ENCODE measurements at regions not wholly inside any gene's neighbourhood (a gene's known extent, or its start where the extent isn't known, plus 50 kb on each side); places are given as distances from the start of the nearest gene placed in this dataset.

DNA sequence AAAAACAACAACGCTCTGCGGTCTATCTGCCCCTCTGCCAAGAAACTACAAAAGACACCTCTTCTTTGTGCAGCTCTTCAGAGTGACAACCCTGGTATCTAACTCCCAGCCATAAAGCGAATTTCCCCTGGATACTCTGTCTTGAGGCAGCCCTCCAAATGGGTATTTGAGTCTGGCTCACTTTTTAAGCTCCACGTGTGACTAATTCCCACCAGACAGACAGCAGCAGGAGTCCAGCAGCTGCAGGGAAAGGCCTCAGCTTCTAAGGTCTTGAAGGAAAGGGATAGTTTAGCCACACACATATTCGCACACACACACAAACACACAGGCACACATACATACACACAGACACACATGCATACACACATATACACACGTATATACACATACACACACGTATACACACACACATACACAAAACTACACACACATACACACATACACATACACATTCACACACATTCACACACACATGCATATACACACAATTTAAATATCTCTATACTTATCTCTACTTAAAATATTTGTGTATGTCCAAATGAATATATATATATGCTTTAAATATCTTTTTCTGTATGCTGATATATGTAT, 188.8 kb downstream of the TSHZ3 start:
- no peak for DNase-seq (ENCODE audit: low read depth in 2 of 2)

DNA sequence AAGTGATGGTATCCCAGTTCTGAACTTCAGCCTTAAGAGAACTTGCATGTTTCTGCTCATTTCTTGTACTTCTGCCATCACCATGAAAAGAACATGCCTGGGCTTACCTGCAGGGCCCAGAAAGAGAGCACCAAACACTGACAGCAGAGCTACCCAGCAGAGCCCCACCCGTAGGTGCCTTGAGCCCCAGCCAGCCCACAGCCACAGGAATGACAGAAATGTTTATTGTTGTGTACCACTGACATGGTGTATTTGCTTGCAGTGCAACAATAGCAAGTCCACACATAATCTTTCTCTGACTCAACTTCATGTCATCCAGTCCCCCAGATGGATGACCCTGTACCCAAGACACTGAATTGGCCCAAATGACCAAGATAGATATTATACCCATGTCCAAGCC, 195.2 kb downstream of the TSHZ3 start:
- DNase-seq (ENCODE audit: low read depth in 2 of 2): no peak

- no peak for DNase-seq (ENCODE audit: low read depth in 2 of 2)
Observed at GRCh38 chr19:31152906-31153305, 196.3 kb downstream of the TSHZ3 start.

DNA sequence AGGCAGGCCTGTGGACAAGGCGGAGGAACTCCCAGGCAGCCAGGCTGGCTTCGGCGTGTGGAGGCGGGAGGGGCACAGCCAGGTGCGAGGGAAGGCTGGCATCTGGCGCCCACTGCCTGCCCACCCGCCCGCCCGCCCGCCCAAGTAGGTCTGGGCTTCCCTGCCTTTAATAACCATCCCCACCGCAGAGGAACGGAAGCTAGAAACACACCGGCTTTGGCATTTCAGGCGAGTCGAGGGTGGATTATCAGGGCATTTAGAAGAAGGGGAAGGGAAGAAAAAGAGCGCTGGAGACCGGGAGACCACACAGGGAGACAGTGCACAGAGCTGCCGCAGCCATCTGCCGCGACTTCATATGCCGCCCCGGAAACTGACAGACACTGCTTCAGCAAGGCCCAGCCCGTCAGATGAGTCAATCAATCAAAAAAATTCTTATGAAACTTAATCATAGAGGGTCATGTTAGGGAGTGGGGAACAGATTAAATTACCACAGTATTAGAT, 199.7 kb downstream of the TSHZ3 start:
- DNase-seq (ENCODE audit: low read depth in 2 of 2): no peak

- no peak for DNase-seq (ENCODE audit: low read depth in 2 of 2)
Observed at GRCh38 chr19:31148671-31149070, 200.6 kb downstream of the TSHZ3 start.

DNA sequence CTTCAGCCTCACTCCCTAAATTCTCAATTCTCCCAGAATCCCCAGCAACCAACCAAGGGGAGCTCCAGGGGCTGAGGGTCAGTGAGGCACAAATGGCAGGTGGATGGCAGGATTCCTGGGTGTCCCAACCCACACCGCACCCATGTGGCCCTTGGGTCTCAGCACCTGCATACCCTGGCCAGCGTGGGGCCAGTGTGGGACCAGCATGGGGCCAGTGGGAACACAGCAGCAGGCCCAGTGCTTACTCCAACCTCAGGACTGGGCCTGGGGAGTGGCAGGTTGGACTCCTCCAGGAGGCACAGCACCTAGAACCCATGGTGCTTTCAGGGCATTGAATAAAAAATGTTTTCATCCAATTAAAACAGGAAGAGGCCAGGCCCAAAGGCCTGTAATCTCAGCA, 202.0 kb downstream of the TSHZ3 start:
- DNase-seq (ENCODE audit: low read depth in 2 of 2): no peak

DNA sequence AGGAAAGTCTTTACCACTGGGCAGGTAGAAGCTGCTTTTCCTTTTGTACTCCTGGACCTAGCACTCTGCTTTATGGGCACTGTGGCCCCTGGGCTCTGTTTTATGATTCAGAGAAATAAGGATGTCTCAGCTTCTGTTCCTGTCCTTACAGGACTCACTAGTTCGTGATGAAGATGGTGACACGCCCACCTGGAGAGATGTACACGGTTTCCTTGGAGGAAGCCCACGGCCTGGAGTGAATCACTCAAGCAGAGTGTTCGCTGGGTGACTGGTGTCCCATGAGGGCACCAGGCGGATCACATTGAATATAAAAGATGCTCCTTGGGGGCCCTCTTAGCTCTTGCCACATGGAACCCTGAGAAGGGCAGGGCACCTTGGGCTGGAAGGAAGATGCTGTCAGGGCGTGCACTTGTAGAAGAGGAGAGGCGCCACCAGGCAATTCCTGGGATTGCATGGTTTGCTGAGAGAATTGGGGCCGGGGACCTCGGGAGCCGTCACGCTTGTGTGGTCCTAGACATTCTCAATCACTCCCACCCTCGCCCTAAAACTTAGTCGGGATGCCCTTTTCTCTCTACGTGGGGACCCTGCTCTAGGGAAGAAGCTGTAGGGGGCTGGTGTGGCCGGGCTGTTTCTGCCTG, 202.6 kb downstream of the TSHZ3 start:
- no peak for DNase-seq (ENCODE audit: low read depth in 2 of 2)

GRCh38 chr19:31146015-31146414, 203.2 kb downstream of the TSHZ3 start:
- DNase-seq (ENCODE audit: low read depth in 2 of 2): no peak

DNA sequence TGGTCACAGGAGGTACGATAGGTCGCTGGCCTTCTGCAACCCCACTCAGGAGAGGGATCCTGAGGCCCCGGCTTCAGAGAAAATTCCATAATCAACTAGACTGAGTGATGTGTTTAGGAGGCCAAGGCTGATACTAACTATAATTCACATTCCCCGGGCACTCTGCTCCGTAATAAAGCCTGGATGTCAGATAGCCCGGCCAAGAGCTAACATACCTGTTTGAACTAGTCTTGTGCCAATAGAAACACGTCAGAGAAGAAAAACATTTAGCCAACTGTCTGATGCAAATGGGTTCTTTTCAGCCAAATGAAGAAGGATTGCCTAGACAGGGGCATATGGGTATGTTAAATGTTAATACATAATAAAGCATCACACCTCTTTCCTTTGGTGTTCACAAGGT, 204.2 kb downstream of the TSHZ3 start:
- no peak for DNase-seq (ENCODE audit: low read depth in 2 of 2)

- no peak for DNase-seq (ENCODE audit: low read depth in 2 of 2)
Observed at GRCh38 chr19:31144075-31144870, 205.0 kb downstream of the TSHZ3 start.

DNA sequence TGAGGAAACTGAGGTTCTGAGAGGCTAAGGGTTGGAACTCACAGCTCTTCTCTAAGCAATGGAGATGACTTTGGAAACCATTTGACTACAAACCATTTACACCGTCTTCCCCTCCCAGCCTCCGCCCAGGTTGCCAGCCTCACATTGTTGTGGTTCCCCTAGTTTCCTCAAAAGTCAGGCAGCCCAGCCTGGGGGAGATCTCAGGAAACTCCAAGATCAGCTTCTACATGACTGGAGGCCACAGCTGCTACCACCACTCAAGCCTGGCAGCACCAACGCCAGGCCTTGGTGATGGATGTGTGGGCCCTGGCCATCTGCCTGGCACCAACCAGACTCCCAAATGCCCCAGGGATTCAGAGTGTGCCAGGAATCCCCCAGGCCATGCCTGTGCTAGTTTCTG, 207.9 kb downstream of the TSHZ3 start:
- no peak for DNase-seq (ENCODE audit: low read depth in 2 of 2)

DNA sequence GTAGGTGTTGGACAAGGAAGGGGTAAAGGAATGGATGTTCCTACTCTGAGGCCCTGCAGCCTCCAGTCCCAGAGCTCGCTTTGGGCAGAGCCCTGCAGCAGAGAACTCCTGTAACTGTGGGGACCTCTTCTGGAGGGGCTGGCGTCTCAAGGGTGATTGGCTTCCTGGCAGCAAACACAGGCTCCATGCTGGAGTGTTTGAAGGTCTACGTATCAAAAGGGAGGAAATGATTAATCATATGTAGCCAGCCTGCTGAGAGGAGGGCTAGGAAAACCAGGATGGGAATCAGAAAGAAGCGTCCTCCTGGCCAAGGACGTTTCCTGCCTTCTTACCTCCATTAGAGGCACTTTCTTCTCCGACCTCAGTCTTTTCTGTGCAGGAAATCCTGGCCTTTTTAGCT, 208.5 kb downstream of the TSHZ3 start:
- DNase-seq (ENCODE audit: low read depth in 2 of 2): no peak

DNA sequence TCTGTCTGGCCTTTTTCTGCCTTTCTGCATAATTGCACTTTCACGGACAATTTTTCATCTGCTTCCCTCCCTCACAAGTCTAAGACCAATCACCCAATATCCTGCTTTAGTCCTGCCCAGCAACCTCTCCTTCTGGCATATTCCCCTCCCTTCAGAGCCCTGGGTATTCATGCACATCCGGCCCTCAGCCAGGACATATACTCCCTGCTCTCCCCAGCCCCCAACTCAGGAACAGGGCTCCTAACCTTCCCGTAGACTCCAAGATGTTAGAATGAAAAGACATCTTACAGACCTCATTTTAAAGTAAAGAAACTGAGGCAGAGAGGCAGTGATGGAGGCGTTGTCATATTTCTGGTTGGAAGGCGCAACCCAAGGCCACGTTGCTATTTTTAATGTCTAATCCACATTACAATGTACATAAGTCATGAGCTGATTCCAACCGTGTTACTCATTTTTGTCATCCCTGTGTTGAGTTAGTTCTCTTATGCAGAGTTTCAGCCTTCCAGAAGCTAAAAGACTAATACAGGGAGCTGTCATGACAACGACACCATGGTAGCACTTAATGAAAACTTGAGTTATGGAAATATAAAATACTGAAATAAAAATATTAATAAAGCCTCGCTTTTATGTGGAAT, 209.2 kb downstream of the TSHZ3 start:
- DNase-seq (ENCODE audit: low read depth in 2 of 2): no peak

DNA sequence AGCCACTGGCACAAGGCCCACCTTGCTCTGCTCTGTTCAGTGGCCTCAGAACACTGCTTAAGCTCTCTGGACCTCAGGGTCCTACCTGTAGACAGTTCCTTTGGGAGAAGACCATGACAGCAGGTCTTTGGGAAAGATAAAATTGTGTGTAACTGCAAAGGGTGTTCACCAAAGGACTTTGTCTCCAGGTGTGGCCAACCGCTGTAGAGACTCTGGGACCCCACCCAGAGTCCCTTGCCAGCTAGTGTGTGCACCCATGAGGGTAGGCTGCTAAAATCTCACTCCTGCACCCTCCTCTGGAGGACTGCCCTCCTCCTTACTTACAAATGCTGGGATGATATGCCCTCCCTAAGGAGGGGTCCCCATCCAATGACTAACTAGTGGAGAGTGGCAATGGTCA, 211.2 kb downstream of the TSHZ3 start:
- no peak for DNase-seq (ENCODE audit: low read depth in 2 of 2)

DNA sequence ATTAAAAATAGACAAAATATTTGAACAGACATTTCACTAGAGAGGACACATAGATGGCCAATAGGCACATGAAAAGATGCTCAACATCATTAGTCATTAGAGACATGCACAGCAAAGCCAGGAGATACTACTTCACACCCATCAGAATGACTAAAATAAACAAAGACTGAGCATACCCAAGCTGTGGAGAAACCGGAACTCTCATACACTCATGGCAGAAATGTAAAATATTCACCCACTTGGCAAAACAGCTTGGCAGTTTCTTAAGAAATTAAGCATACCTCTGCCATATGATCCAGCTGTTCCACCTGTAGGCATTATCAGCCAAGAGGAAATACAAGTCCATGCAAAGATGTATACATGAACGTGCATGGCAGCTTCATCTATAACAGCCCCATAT, 213.4 kb downstream of the TSHZ3 start:
- no peak for DNase-seq (ENCODE audit: low read depth in 2 of 2)

- DNase-seq (ENCODE audit: low read depth in 2 of 2): no peak
Observed at GRCh38 chr19:31132753-31133110, 216.5 kb downstream of the TSHZ3 start.

DNA sequence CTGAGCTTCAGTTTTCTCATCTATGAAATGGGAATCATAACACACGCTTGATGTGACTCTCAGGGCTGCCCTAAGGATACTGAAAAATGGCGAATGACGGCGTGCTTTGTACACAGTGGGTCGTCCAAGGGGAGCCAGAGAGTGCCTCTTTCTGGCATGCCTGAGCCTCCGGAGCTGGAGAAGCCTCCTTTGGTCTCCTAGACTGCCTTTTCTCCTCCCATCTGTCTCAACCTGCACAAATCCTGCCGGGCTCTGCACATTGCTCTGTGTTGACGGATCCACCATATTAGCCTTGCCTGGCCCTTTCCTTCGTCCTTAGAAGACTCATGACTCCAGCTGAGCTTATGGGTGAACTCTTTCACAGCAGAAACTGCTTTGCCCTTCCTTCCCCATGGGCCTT, 220.9 kb downstream of the TSHZ3 start:
- DNase-seq (ENCODE audit: low read depth in 2 of 2): no peak

- no peak for DNase-seq (ENCODE audit: low read depth in 2 of 2)
Observed at GRCh38 chr19:31127134-31127967, 221.9 kb downstream of the TSHZ3 start.

GRCh38 chr19:31126236-31126635, 223.0 kb downstream of the TSHZ3 start:
- no peak for DNase-seq (ENCODE audit: low read depth in 2 of 2)

GRCh38 chr19:31125071-31125470, 224.2 kb downstream of the TSHZ3 start:
- DNase-seq (ENCODE audit: low read depth in 2 of 2): no peak

GRCh38 chr19:31121501-31121900, 227.7 kb downstream of the TSHZ3 start:
- DNase-seq (ENCODE audit: low read depth in 2 of 2): no peak

DNA sequence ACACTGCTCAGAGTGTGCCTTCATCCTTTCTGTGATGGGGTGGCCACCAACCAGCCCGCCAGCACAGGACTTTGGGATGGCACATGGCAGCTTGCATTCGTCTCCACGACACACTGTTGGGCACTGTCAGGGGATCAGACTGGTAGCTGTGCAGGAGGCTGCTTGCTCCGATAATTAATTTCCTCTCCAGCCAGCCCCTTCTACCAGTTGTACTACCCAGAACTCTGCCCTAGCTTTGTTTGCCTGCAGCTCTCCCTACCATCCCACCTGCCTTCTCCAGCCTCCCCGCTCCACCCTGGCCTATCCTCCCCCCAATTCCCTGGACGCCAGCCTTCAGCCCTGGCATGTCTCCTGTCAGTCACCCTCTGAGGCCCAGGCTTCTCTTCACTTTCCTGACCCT, 228.3 kb downstream of the TSHZ3 start:
- DNase-seq (ENCODE audit: low read depth in 2 of 2): no peak
